HepG2 (cell line): ENCODE measurements at regions not wholly inside any gene's neighbourhood (a gene's known extent, or its start where the extent isn't known, plus 50 kb on each side); places are given as distances from the start of the nearest gene placed in this dataset.

Experiments used
- ATAC-seq: fragments of 200-7000 bp; cut with Tn5 transposase; 3 replicates; pipeline ENCODE4 v1.9.1; 2020; ENCODE audit warnings: mild to moderate bottlenecking, moderate library complexity
- BruUV-seq: library from RNA; stranded (reverse); fragments of 400-500 nt; replicated peaks from 2 replicates; lab custom pipeline; 2021; lab: Mats Ljungman, UMichigan
- CTCF ChIA-PET: fragments of 300-600 bp; formaldehyde crosslinking; extraction: SDS; loops from one replicate; lab custom pipeline; 2021; ENCODE audit warnings: low total read pairs, inconsistent platforms, low intra/inter-chr PET ratio; lab: Yijun Ruan, JAX
- POLR2A ChIA-PET: fragments of 350-600 bp; sonication (Branson Sonifier 250); formaldehyde crosslinking; loops from one replicate; lab custom pipeline; 2020; ENCODE audit warnings: antibody characterized with exemption, inconsistent platforms; lab: Yijun Ruan, JAX
- DNase-seq: peaks from one replicate; pipeline ENCODE4 v3.0.0-alpha.2; 2015; ENCODE audit warnings: low spot score
- FAIRE-seq: peaks from 3 replicates; lab custom pipeline; 2011; peaks lifted over from hg19 to GRCh38; lab: Jason Lieb, UNC
- H2AFZ ChIP-seq: one replicate; pipeline ENCODE4 v1.6.1; 2011; ENCODE audit warnings: low read length, inconsistent platforms
- H3K27ac ChIP-seq: fragments of 300-600 bp; 3 replicates; pipeline ENCODE4 v1.8.0; 2011; ENCODE audit warnings: mixed run types, mild to moderate bottlenecking, mixed read lengths, low read length, inconsistent platforms; ENCODE audit not compliant: insufficient read depth; ENCODE audit errors: extremely low read length
- H3K27me3 ChIP-seq, 2 experiments: fragments of 200-600 bp in 1 of 2; 2 replicates in 1 of 2; 3 replicates in 1 of 2; pipeline versions ENCODE4 v1.6.0 to v1.8.0; 2011; ENCODE audit warnings: low read length in 2 of 2, mild to moderate bottlenecking in 2 of 2, moderate library complexity in 2 of 2, inconsistent platforms in 1 of 2; ENCODE audit not compliant: insufficient read depth in 2 of 2, control insufficient read depth in 1 of 2
- H3K36me3 ChIP-seq, 2 experiments: fragments of 200-600 bp in 1 of 2; replicated peaks in 1 of 2; 2 replicates in 1 of 2; 3 replicates in 1 of 2; pipeline versions ENCODE4 v1.5.1 to v1.8.0; 2011; ENCODE audit warnings: low read length in 2 of 2, inconsistent platforms in 1 of 2; ENCODE audit not compliant: insufficient read depth in 2 of 2, control insufficient read depth in 1 of 2
- H3K4me1 ChIP-seq: 2 replicates; pipeline ENCODE4 v1.5.1; 2012; ENCODE audit warnings: low read length, inconsistent platforms; ENCODE audit not compliant: insufficient read depth
- H3K4me2 ChIP-seq: 2 replicates; pipeline ENCODE4 v1.6.0; 2011; ENCODE audit warnings: low read depth, low read length, inconsistent platforms
- H3K4me3 ChIP-seq, 3 experiments: fragments of 200-600 bp in 1 of 3; sonication (generic), shearing (Covaris generic) in 1 of 3; replicated peaks in 1 of 3; 2 replicates each; pipeline ENCODE4 v1.5.1; 2011 to 2016; ENCODE audit warnings: low read length in 3 of 3, inconsistent platforms in 2 of 3, low read depth in 2 of 3, mild to moderate bottlenecking in 2 of 3, control low read depth in 1 of 3, mixed read lengths in 1 of 3; ENCODE audit not compliant: insufficient read depth in 1 of 3
- H3K79me2 ChIP-seq: one replicate; pipeline ENCODE4 v1.6.1; 2011; ENCODE audit warnings: low read length, inconsistent platforms; ENCODE audit not compliant: insufficient read depth
- H3K9ac ChIP-seq: 2 replicates; pipeline ENCODE4 v1.6.0; 2011; ENCODE audit warnings: mild to moderate bottlenecking, low read depth, low read length, inconsistent platforms; ENCODE audit not compliant: insufficient read depth
- H3K9me3 ChIP-seq: 2 replicates; pipeline ENCODE4 v1.5.1; 2012; ENCODE audit warnings: mild to moderate bottlenecking, low read length
- H4K20me1 ChIP-seq: 2 replicates; pipeline ENCODE4 v1.6.0; 2011; ENCODE audit warnings: inconsistent platforms, mild to moderate bottlenecking, low read length, moderate library complexity; ENCODE audit not compliant: insufficient read depth
- CREBL2 ChIP-seq: sonication (generic); formaldehyde crosslinking; IDR thresholded peaks from 2 replicates; pipeline ENCODE4 v1.8.1; 2023; ENCODE audit warnings: missing genetic modification reagents, mild to moderate bottlenecking, borderline replicate concordance
- EP300 ChIP-seq, 3 experiments: sonication (generic) in 1 of 3; formaldehyde crosslinking in 1 of 3; IDR thresholded peaks; 2 replicates each; pipeline versions ENCODE4 v1.5.1 to v1.6.1; 2011 to 2020; ENCODE audit warnings: low read depth in 2 of 3, low read length in 2 of 3, borderline replicate concordance in 1 of 3, improper control_type of control experiment in 1 of 3, mild to moderate bottlenecking in 1 of 3, missing genetic modification reagents in 1 of 3, moderate library complexity in 1 of 3
- KDM5B ChIP-seq: sonication (generic); formaldehyde crosslinking; IDR thresholded peaks from 2 replicates; pipeline ENCODE4 v1.4.0; 2020; ENCODE audit warnings: missing genetic modification reagents, mild to moderate bottlenecking, borderline replicate concordance
- MED13 ChIP-seq: sonication (generic); formaldehyde crosslinking; IDR thresholded peaks from 2 replicates; pipeline ENCODE4 v1.5.0; 2020; ENCODE audit warnings: missing genetic modification reagents
- MYC ChIP-seq: sonication (generic); formaldehyde crosslinking; IDR thresholded peaks from 2 replicates; pipeline ENCODE4 v1.9.0; 2021; ENCODE audit warnings: missing genetic modification reagents, borderline replicate concordance
- NFRKB ChIP-seq: fragments of 450-650 bp; IDR thresholded peaks from 2 replicates; pipeline ENCODE4 v1.6.1; 2017
- RFX1 ChIP-seq: fragments of 450-650 bp; IDR thresholded peaks from 2 replicates; pipeline ENCODE4 v1.6.1; 2017
- RFXAP ChIP-seq: sonication (generic); formaldehyde crosslinking; IDR thresholded peaks from 2 replicates; pipeline ENCODE4 v1.4.0; 2020; ENCODE audit warnings: missing genetic modification reagents, borderline replicate concordance
- TFDP2 ChIP-seq: sonication (generic); formaldehyde crosslinking; IDR thresholded peaks from 2 replicates; pipeline ENCODE4 v1.4.0; 2020; ENCODE audit warnings: missing genetic modification reagents
- THYN1 ChIP-seq: sonication (generic); formaldehyde crosslinking; IDR thresholded peaks from 2 replicates; pipeline ENCODE4 v1.8.1; 2023; ENCODE audit warnings: low read depth, mild to moderate bottlenecking, moderate library complexity, missing genetic modification reagents, borderline replicate concordance
- ZNF468 ChIP-seq: sonication (generic); formaldehyde crosslinking; IDR thresholded peaks from 2 replicates; pipeline ENCODE4 v1.8.0; 2022; ENCODE audit warnings: mild to moderate bottlenecking, moderate library complexity, missing genetic modification reagents
- ZNF598 ChIP-seq: sonication (generic); formaldehyde crosslinking; IDR thresholded peaks from 2 replicates; pipeline ENCODE4 v1.5.1; 2020; ENCODE audit warnings: mild to moderate bottlenecking, missing genetic modification reagents, borderline replicate concordance
- WGBS: methylation state at CpG from one replicate; pipeline ENCODE4 v1.1.6; 2017; ENCODE audit warnings: low lambda C conversion rate; 5-methylcytosine and 5-hydroxymethylcytosine counted together
- in situ Hi-C: cut with HindIII; loops from 2 replicates; pipeline ENCODE4 v1.10.0; 2017; ENCODE audit warnings: low pct_unique_long_range_greater_than_20kb; ENCODE audit not compliant: extremely low pct_ligation_motif_present
- intact Hi-C: fragments of 100-400 bp; cut with micrococcal nuclease; formaldehyde crosslinking; loops from one replicate; pipeline ENCODE4 v1.10.0; 2022; ENCODE audit not compliant: unreplicated experiment

- no peak overlapping the region for H2AFZ ChIP-seq
- BruUV-seq, result no TSS peak
- no peak for ATAC-seq
- no peak overlapping the region for H3K4me2 ChIP-seq
- H3K4me1 ChIP-seq, result no peaks in the 10 kb centered on the region
- in situ Hi-C loops (no loop called here), intact Hi-C loops (no loop called here)
- no peaks in the 10 kb centered on the region for H3K27me3 ChIP-seq
- H4K20me1 ChIP-seq, result no peaks in the 10 kb centered on the region
- ChIA-PET CTCF (no interaction called here), POLR2A (no interaction called here)
- H3K9ac ChIP-seq, result no peak overlapping the region
- H3K4me3 ChIP-seq, result no peak overlapping the region
- peaks cover 16 to 48% of the 10 kb centered on the region in 2 experiments for H3K36me3 ChIP-seq
- TF ChIP-seq RFX1 (no peak), NFRKB (no peak), RFXAP (CRISPR knock-in tag) (no peak), MED13 (CRISPR knock-in tag) (no peak), ZNF598 (no peak), ZNF468 (no peak), KDM5B (CRISPR knock-in tag) (no peak), CREBL2 (CRISPR knock-in tag) (no peak), EP300 (IDR thresholded peaks at IDR 0.05; ENCODE audit: low read depth in 2 of 2, low read length in 2 of 2) (no peak), EP300 (CRISPR knock-in tag; IDR thresholded peaks at IDR 0.05; ENCODE audit: borderline replicate concordance) (no peak)
- no peaks in the 10 kb centered on the region for H3K79me2 ChIP-seq
- 98% methylated on average over 2 of the region's 2 CpGs for WGBS
- no peak overlapping the region for H3K27ac ChIP-seq
- no peak for FAIRE-seq
- no peaks in the 10 kb centered on the region for H3K9me3 ChIP-seq
- DNase-seq, result no peak
Observed at GRCh38 chr14:71734885-71735284, 197.3 kb upstream of the RGS6 start.

- Histone ChIP-seq H3K9ac (no peak overlapping the region), H3K79me2 (no peaks in the 10 kb centered on the region), H3K9me3 (no peaks in the 10 kb centered on the region), H3K27ac (no peak overlapping the region), H3K4me2 (no peak overlapping the region), H3K4me1 (no peaks in the 10 kb centered on the region), H3K4me3 (no peak overlapping the region), H4K20me1 (no peaks in the 10 kb centered on the region), H3K36me3 (peaks cover 8 to 34% of the 10 kb centered on the region in 2 experiments), H3K27me3 (no peaks in the 10 kb centered on the region), H2AFZ (no peak overlapping the region)
- POLR2A ChIA-PET, result no interaction called here
- 87% methylated on average over 2 of the region's 3 CpGs for WGBS
- no peak for ATAC-seq
- DNase-seq, result no peak
- TF ChIP-seq TFDP2 (no peak), MYC (CRISPR knock-in tag) (no peak), THYN1 (CRISPR knock-in tag) (no peak)
- BruUV-seq, result no TSS peak
- no peak for FAIRE-seq
- in situ Hi-C loops (no loop called here), intact Hi-C loops (no loop called here)
- CTCF ChIA-PET, result no interaction called here
Observed at GRCh38 chr14:71737760-71738159, 194.5 kb upstream of the RGS6 start.
